ENCODE measurements at regions not wholly inside any gene's neighbourhood (a gene's known extent, or its start where the extent isn't known, plus 50 kb on each side); places are given as distances from the start of the nearest gene placed in this dataset.

DNA sequence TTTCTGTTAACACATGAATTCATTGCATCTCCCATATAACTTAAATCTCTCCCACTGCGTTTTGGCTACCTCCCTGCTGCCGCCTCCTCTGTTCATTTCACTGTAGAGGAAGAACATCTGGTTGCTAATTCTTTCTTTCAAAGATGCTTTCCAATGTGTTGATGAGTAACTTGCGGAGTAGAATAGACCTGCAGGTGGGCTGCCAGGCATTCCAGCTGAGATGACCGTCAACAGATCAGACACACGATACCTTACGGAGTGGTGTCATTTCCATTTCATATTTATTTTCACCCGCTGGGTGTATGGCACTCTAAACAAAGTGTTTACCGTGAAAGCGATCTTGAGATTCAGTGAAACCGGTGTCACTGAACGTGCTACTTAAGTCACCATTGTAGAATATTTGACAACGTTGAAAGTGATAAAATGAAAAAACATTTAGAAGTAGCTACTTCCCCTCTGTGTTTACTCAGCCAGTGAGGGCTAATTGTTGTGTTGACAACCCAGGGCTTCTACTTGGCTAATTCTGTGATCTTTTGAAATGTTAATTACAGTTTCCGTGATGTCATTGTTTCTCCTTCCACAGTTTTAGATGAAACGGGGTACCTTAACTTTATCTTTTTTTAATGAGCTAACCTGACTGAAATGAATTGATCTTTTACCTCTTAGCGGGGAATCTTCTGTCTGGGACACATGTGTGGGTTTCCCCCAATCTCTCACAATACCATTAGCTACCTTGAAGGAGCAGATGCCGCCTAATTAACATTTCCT is 228.5 kb upstream of the ARGLU1 start:
- Histone ChIP-seq H3K36me3 (ENCODE audit: control insufficient read depth, insufficient read depth, low read length) (no peaks in the 10 kb centered on the region), H3K27me3 (replicated peaks; ENCODE audit: control insufficient read depth, insufficient read depth, low read length) (no peaks in the 10 kb centered on the region), H3K4me3 (replicated peaks; ENCODE audit: low read depth, low read length) (no peak overlapping the region)
- peak; percentile 32 for DNase-seq (ENCODE audit: extremely low read depth, insufficient read length)
- TF ChIP-seq, protein P1, sequence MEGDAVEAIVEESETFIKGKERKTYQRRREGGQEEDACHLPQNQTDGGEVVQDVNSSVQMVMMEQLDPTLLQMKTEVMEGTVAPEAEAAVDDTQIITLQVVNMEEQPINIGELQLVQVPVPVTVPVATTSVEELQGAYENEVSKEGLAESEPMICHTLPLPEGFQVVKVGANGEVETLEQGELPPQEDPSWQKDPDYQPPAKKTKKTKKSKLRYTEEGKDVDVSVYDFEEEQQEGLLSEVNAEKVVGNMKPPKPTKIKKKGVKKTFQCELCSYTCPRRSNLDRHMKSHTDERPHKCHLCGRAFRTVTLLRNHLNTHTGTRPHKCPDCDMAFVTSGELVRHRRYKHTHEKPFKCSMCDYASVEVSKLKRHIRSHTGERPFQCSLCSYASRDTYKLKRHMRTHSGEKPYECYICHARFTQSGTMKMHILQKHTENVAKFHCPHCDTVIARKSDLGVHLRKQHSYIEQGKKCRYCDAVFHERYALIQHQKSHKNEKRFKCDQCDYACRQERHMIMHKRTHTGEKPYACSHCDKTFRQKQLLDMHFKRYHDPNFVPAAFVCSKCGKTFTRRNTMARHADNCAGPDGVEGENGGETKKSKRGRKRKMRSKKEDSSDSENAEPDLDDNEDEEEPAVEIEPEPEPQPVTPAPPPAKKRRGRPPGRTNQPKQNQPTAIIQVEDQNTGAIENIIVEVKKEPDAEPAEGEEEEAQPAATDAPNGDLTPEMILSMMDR (IDR thresholded peaks at IDR 0.05; ENCODE audit: insufficient read depth, low read length, poor library complexity, severe bottlenecking): no peak

- TF ChIP-seq, protein P1 (IDR thresholded peaks at IDR 0.05; ENCODE audit: insufficient read depth, low read length, poor library complexity, severe bottlenecking): no peak
- Histone ChIP-seq H3K27me3 (replicated peaks; ENCODE audit: control insufficient read depth, insufficient read depth, low read length) (no peaks in the 10 kb centered on the region), H3K36me3 (ENCODE audit: control insufficient read depth, insufficient read depth, low read length) (no peaks in the 10 kb centered on the region), H3K4me3 (replicated peaks; ENCODE audit: low read depth, low read length) (no peak overlapping the region)
- no peak for DNase-seq (ENCODE audit: extremely low read depth, insufficient read length)
These were observed 227.9 kb upstream of the ARGLU1 start for GRCh38 chr13:106795847-106796246.

GRCh38 chr13:106794117-106794516 is 226.2 kb upstream of the ARGLU1 start:
- no peaks in the 10 kb centered on the region for H3K27me3 ChIP-seq (replicated peaks; ENCODE audit: control insufficient read depth, insufficient read depth, low read length)
- TF ChIP-seq, protein P1 (IDR thresholded peaks at IDR 0.05; ENCODE audit: insufficient read depth, low read length, poor library complexity, severe bottlenecking): no peak
- no peak overlapping the region for H3K4me3 ChIP-seq (replicated peaks; ENCODE audit: low read depth, low read length)
- no peak for DNase-seq (ENCODE audit: extremely low read depth, insufficient read length)
- no peaks in the 10 kb centered on the region for H3K36me3 ChIP-seq (ENCODE audit: control insufficient read depth, insufficient read depth, low read length)

GRCh38 chr13:106789911-106790310 is 222.0 kb upstream of the ARGLU1 start:
- DNase-seq (ENCODE audit: extremely low read depth, insufficient read length): no peak
- Histone ChIP-seq H3K36me3 (ENCODE audit: control insufficient read depth, insufficient read depth, low read length) (no peaks in the 10 kb centered on the region), H3K27me3 (replicated peaks; ENCODE audit: control insufficient read depth, insufficient read depth, low read length) (no peaks in the 10 kb centered on the region), H3K4me3 (replicated peaks; ENCODE audit: low read depth, low read length) (no peak overlapping the region)
- TF ChIP-seq, protein P1 (IDR thresholded peaks at IDR 0.05; ENCODE audit: insufficient read depth, low read length, poor library complexity, severe bottlenecking): no peak

DNA sequence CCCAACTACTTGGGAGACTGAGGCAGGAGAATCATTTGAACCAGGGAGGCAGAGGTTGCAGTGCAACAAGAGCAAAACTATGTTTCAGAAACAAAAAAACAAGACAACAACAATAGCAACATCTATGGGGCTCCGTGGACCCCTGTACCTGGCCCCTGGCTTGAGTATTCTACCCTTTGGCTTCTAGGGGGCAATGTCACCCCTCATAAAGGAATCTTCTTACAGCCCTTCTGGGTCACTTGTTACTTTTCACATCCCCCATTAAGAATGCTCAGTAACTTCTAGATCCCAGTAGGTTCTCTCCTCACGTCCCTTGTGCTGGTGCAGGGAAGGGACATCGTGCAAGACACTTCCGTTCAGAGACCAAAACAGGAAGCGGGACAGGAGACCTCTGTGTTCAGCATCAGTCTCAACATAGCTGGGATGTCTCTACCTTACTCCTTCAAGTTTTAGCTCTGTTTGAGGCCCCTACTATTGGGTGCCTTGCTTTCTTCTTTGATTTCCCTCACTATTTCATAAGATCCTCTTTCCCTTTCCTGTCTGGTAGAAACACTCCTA is 218.1 kb upstream of the ARGLU1 start:
- H3K27me3 ChIP-seq (replicated peaks; ENCODE audit: control insufficient read depth, insufficient read depth, low read length): no peaks in the 10 kb centered on the region
- TF ChIP-seq, protein P1 (IDR thresholded peaks at IDR 0.05; ENCODE audit: insufficient read depth, low read length, poor library complexity, severe bottlenecking): no peak

More for the DNA sequence above, 218.1 kb upstream of the ARGLU1 start:
- Histone ChIP-seq H3K36me3 (ENCODE audit: control insufficient read depth, insufficient read depth, low read length) (no peaks in the 10 kb centered on the region), H3K4me3 (replicated peaks; ENCODE audit: low read depth, low read length) (no peak overlapping the region)
- no peak for DNase-seq (ENCODE audit: extremely low read depth, insufficient read length)
